H1 (cell line): ENCODE measurements at regions not wholly inside any gene's neighbourhood (a gene's known extent, or its start where the extent isn't known, plus 50 kb on each side); places are given as distances from the start of the nearest gene placed in this dataset.
A peak's percentile ranks its signal among the peaks of the same experiment; 100 is the strongest.

Source experiments
- CTCF ChIA-PET: fragments of 300-600 bp; sonication (Branson Sonifier 250); formaldehyde crosslinking; loops from one replicate; lab custom pipeline; 2021; ENCODE audit not compliant: partially characterized antibody; lab: Charles Lee
- POLR2A ChIA-PET: fragments of 300-600 bp; sonication (Branson Sonifier 250); formaldehyde crosslinking; loops from one replicate; lab custom pipeline; 2021; ENCODE audit warnings: inconsistent platforms; ENCODE audit not compliant: partially characterized antibody; lab: Charles Lee
- DNase-seq, 2 experiments: peaks; one replicate each; pipeline versions ENCODE4 v3.0.0 to v3.0.0-alpha.2; 2010 to 2022; ENCODE audit warnings: low spot score in 2 of 2, low read depth in 1 of 2, mixed read lengths in 1 of 2
- FAIRE-seq: peaks from 2 replicates; lab custom pipeline; 2011; peaks lifted over from hg19 to GRCh38; lab: Jason Lieb, UNC
- H2AFZ ChIP-seq: 2 replicates; pipeline ENCODE4 v1.8.1; 2012; ENCODE audit warnings: low read length, inconsistent platforms
- H2AK5ac ChIP-seq: 2 replicates; pipeline ENCODE4 v1.6.1; 2013; ENCODE audit warnings: low read depth, low read length
- H2BK120ac ChIP-seq: replicated peaks from 2 replicates; pipeline ENCODE3; 2013; ENCODE audit warnings: low read depth, low read length, inconsistent platforms
- H2BK12ac ChIP-seq: 2 replicates; pipeline ENCODE4 v1.6.1; 2013; ENCODE audit warnings: low read depth, low read length
- H2BK15ac ChIP-seq: 2 replicates; pipeline ENCODE4 v1.6.1; 2013; ENCODE audit warnings: low read length
- H2BK20ac ChIP-seq: 2 replicates; pipeline ENCODE4 v1.6.1; 2013; ENCODE audit warnings: low read length
- H2BK5ac ChIP-seq: 2 replicates; pipeline ENCODE4 v1.6.1; 2013; ENCODE audit warnings: low read depth, low read length
- H3K14ac ChIP-seq: 2 replicates; pipeline ENCODE4 v1.6.1; 2013; ENCODE audit warnings: inconsistent platforms; ENCODE audit not compliant: insufficient read length
- H3K18ac ChIP-seq: 2 replicates; pipeline ENCODE4 v1.6.1; 2013; ENCODE audit warnings: low read length; ENCODE audit errors: extremely low read depth
- H3K23ac ChIP-seq: 2 replicates; pipeline ENCODE4 v1.6.1; 2013; ENCODE audit warnings: inconsistent platforms; ENCODE audit not compliant: insufficient read length
- H3K23me2 ChIP-seq: 2 replicates; pipeline ENCODE4 v1.6.1; 2013; ENCODE audit warnings: low read depth, low read length
- H3K27ac ChIP-seq: 2 replicates; pipeline ENCODE4 v1.6.1; 2011; ENCODE audit warnings: low read depth, low read length, inconsistent platforms
- H3K27me3 ChIP-seq, 4 experiments: replicated peaks in 1 of 4; 1 replicate in 1 of 4; 2 replicates in 3 of 4; pipeline versions ENCODE4 v1.6.1 to v1.8.1; 2011 to 2013; ENCODE audit warnings: low read length in 3 of 4, mild to moderate bottlenecking in 3 of 4, inconsistent platforms in 2 of 4, mixed read lengths in 2 of 4, moderate library complexity in 1 of 4; ENCODE audit not compliant: control insufficient read depth in 3 of 4, insufficient read depth in 3 of 4; ENCODE audit errors: extremely low read depth in 1 of 4
- H3K36me3 ChIP-seq, 4 experiments: 2 replicates each; pipeline versions ENCODE4 v1.6.1 to v1.8.1; 2011 to 2013; ENCODE audit warnings: mild to moderate bottlenecking in 4 of 4, low read length in 3 of 4, moderate library complexity in 2 of 4, control low read depth in 1 of 4, inconsistent platforms in 1 of 4; ENCODE audit not compliant: insufficient read depth in 4 of 4, control insufficient read depth in 2 of 4
- H3K4ac ChIP-seq: replicated peaks from 2 replicates; pipeline ENCODE3; 2013; ENCODE audit warnings: low read length, low read depth, mixed read lengths, inconsistent platforms; ENCODE audit not compliant: insufficient read length
- H3K4me1 ChIP-seq, 4 experiments: replicated peaks in 1 of 4; 1 replicate in 1 of 4; 2 replicates in 3 of 4; pipeline versions ENCODE4 v1.6.1 to v1.8.1; 2011 to 2013; ENCODE audit warnings: low read length in 3 of 4, inconsistent platforms in 2 of 4, mixed read lengths in 1 of 4; ENCODE audit not compliant: insufficient read depth in 4 of 4, control insufficient read depth in 3 of 4
- H3K4me2 ChIP-seq, 2 experiments: 2 replicates each; pipeline versions ENCODE4 v1.6.1 to v1.8.1; 2011 to 2013; ENCODE audit warnings: low read depth in 2 of 2, low read length in 2 of 2, control low read depth in 1 of 2, inconsistent platforms in 1 of 2, mild to moderate bottlenecking in 1 of 2; ENCODE audit not compliant: insufficient read depth in 1 of 2
- H3K4me3 ChIP-seq, 4 experiments: fragments of 200-600, 300-600 bp in 1 of 4; sonication (generic), shearing (Covaris generic), sonication (Bioruptor Twin) in 1 of 4; 2 replicates each; pipeline versions ENCODE4 v1.5.1 to v1.8.1; 2011 to 2016; ENCODE audit warnings: low read length in 4 of 4, low read depth in 3 of 4, control low read depth in 2 of 4, inconsistent platforms in 2 of 4, mild to moderate bottlenecking in 2 of 4, mixed read lengths in 1 of 4, moderate library complexity in 1 of 4; ENCODE audit not compliant: insufficient read depth in 2 of 4; ENCODE audit errors: extremely low read depth in 1 of 4
- H3K56ac ChIP-seq: replicated peaks from 2 replicates; pipeline ENCODE3; 2013; ENCODE audit warnings: low read depth, mild to moderate bottlenecking, mixed read lengths, low read length, inconsistent platforms; ENCODE audit not compliant: insufficient read length
- H3K79me1 ChIP-seq: 2 replicates; pipeline ENCODE4 v1.6.1; 2013; ENCODE audit warnings: low read depth, low read length, control low read depth
- H3K79me2 ChIP-seq, 2 experiments: 2 replicates each; pipeline versions ENCODE4 v1.6.1 to v1.8.1; 2012 to 2013; ENCODE audit warnings: low read length in 2 of 2, mild to moderate bottlenecking in 2 of 2, inconsistent platforms in 1 of 2; ENCODE audit not compliant: insufficient read depth in 2 of 2, control insufficient read depth in 1 of 2
- H3K9ac ChIP-seq, 4 experiments: replicated peaks in 1 of 4; 1 replicate in 1 of 4; 2 replicates in 3 of 4; pipeline versions ENCODE4 v1.6.1 to v1.8.1; 2011 to 2013; ENCODE audit warnings: low read depth in 3 of 4, low read length in 3 of 4, control low read depth in 2 of 4, mild to moderate bottlenecking in 2 of 4, moderate library complexity in 2 of 4, inconsistent platforms in 1 of 4; ENCODE audit errors: extremely low read depth in 1 of 4
- H3K9me3 ChIP-seq, 2 experiments: 2 replicates each; pipeline versions ENCODE4 v1.6.1 to v1.8.1; 2012 to 2013; ENCODE audit warnings: mild to moderate bottlenecking in 2 of 2, moderate library complexity in 2 of 2, control low read depth in 1 of 2, inconsistent platforms in 1 of 2, low read depth in 1 of 2, low read length in 1 of 2, mixed read lengths in 1 of 2; ENCODE audit not compliant: insufficient read depth in 2 of 2
- H4K20me1 ChIP-seq, 2 experiments: replicated peaks in 1 of 2; 2 replicates each; pipeline versions ENCODE3 to v1.8.1; 2011 to 2013; ENCODE audit warnings: inconsistent platforms in 2 of 2, low read length in 2 of 2, mild to moderate bottlenecking in 1 of 2; ENCODE audit not compliant: insufficient read depth in 2 of 2, control insufficient read depth in 1 of 2
- H4K5ac ChIP-seq: 2 replicates; pipeline ENCODE4 v1.6.1; 2013; ENCODE audit warnings: low read length, low read depth, mixed read lengths, inconsistent platforms; ENCODE audit not compliant: insufficient read length
- H4K8ac ChIP-seq: 2 replicates; pipeline ENCODE4 v1.8.0; 2013; ENCODE audit warnings: mild to moderate bottlenecking, moderate library complexity, low read length, inconsistent platforms; ENCODE audit not compliant: insufficient read depth; ENCODE audit errors: extremely low read depth
- H4K91ac ChIP-seq: replicated peaks from 2 replicates; pipeline ENCODE3; 2013; ENCODE audit warnings: low read length, mixed read lengths, inconsistent platforms; ENCODE audit not compliant: insufficient read length
- KDM1A ChIP-seq: fragments of 200-600, 300-600 bp; sonication (generic); IDR thresholded peaks from 2 replicates; pipeline ENCODE4 v1.7.1; 2016; ENCODE audit warnings: mild to moderate bottlenecking, low read length, borderline replicate concordance
- POU5F1 ChIP-seq: IDR thresholded peaks from 2 replicates; pipeline ENCODE4 v1.6.1; 2011; ENCODE audit warnings: low read depth, mild to moderate bottlenecking, low read length, moderate library complexity
- RBBP5 ChIP-seq: IDR thresholded peaks from 2 replicates; pipeline ENCODE4 v1.7.1; 2012; ENCODE audit warnings: low read depth, mild to moderate bottlenecking, inconsistent platforms, low read length, moderate library complexity, borderline replicate concordance
- WGBS, 2 experiments: shearing (Covaris generic) in 1 of 2; methylation state at CpG; one replicate each; pipeline versions ENCODE4 v1.1.6 to v1.1.7; 2013 to 2015; ENCODE audit warnings: low lambda C conversion rate in 2 of 2, mixed read lengths in 2 of 2, inconsistent platforms in 1 of 2, low coverage in 1 of 2, missing lambda C conversion rate in 1 of 2; ENCODE audit not compliant: insufficient replicate concordance in 2 of 2, insufficient coverage in 1 of 2, insufficient read length in 1 of 2; ENCODE audit errors: extremely low coverage in 1 of 2, missing lambda C conversion rate in 1 of 2; 5-methylcytosine and 5-hydroxymethylcytosine counted together

GRCh38 chr13:52924289-52925148, 76.1 kb upstream of the PCDH8 start:
- H2BK5ac ChIP-seq: no peak overlapping the region
- peak overlapping the region; percentile 78; the same call in 1 of the 2 replicates for H2AFZ ChIP-seq
- H3K4me1 ChIP-seq: peaks cover 0 to 4% (median 0%) of the 10 kb centered on the region in 4 experiments; a peak in 3 of 7 replicates
- H3K27me3 ChIP-seq: no peaks in the 10 kb centered on the region
- H2AK5ac ChIP-seq: no peak overlapping the region
- no peaks in the 10 kb centered on the region for H3K79me2 ChIP-seq
- no peak overlapping the region for H3K9ac ChIP-seq
- ChIA-PET POLR2A (interaction anchor here (0.7 to 1.3 kb wide), 2 partner anchors 17 to 75 kb away, joined by 3 read pairs; partner anchors contain the start of gene PCDH8), CTCF (interaction anchor here (0.7 to 2.2 kb wide), 8 partner anchors 14 to 78 kb away, joined by 3 to 12 read pairs (median 4); no protein-coding TSS in a partner anchor)
- H4K5ac ChIP-seq: no peak overlapping the region
- H3K23me2 ChIP-seq: no peaks in the 10 kb centered on the region
- no peaks in the 10 kb centered on the region for H3K36me3 ChIP-seq
- no peak overlapping the region for H2BK12ac ChIP-seq
- no peak overlapping the region for H2BK120ac ChIP-seq
- no peak overlapping the region for H3K14ac ChIP-seq
- no peak overlapping the region for H3K4me2 ChIP-seq
- H3K56ac ChIP-seq: no peak overlapping the region
- no peak overlapping the region for H3K4me3 ChIP-seq
- H4K91ac ChIP-seq: no peak overlapping the region
- DNase-seq (no peak), FAIRE-seq (no peak)
- H3K23ac ChIP-seq: no peak overlapping the region
- H3K4ac ChIP-seq: no peak overlapping the region
- WGBS, 2 experiments: 85% methylated on average over 10 of the region's 10 CpGs; no CpG with 5 or more reads in 1 of the 2 experiments
- H3K79me1 ChIP-seq: no peaks in the 10 kb centered on the region
- no peak overlapping the region for H4K8ac ChIP-seq
- no peaks in the 10 kb centered on the region for H4K20me1 ChIP-seq
- no peak overlapping the region for H3K18ac ChIP-seq
- no peak overlapping the region for H2BK20ac ChIP-seq
- H3K9me3 ChIP-seq: no peaks in the 10 kb centered on the region
- H2BK15ac ChIP-seq: no peak overlapping the region
- no peak overlapping the region for H3K27ac ChIP-seq
- TF ChIP-seq RBBP5: no peak
- no peak for TF ChIP-seq KDM1A
- no peak for TF ChIP-seq POU5F1
